HG02571 (cell line): ENCODE measurements at regions not wholly inside any gene's neighbourhood (a gene's known extent, or its start where the extent isn't known, plus 50 kb on each side); places are given as distances from the start of the nearest gene placed in this dataset.

Experiments
- ATAC-seq: cut with Tn5 transposase; IDR thresholded peaks from one replicate; pipeline ENCODE4 v1.9.1; 2021; ENCODE audit warnings: mild to moderate bottlenecking, moderate library complexity; ENCODE audit not compliant: unreplicated experiment

DNA sequence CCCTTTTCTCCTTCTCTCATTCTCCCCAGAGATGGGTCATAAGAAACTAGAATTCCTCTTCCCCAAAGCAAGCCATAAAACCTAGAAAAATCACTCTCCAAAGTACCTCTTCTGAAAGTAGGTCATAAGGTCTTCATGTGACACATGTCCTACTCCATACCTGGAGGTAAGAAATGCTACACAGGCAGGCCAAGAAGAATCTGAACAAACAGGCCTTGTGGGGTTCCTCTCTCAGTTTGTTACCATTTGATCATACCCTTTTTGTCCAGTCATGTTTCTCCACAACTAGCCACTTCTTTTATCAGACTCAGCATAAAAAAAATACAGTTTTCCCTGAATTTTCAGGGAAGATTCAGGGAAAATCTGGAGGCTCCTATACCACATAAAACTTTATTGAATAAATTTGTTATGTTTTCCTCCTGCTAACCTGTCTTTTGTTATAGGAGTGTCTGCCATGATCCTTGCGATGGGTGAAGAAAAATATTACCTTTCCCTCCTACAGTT, 134.4 kb upstream of the LMO4 start:
- ATAC-seq, result no peak

DNA sequence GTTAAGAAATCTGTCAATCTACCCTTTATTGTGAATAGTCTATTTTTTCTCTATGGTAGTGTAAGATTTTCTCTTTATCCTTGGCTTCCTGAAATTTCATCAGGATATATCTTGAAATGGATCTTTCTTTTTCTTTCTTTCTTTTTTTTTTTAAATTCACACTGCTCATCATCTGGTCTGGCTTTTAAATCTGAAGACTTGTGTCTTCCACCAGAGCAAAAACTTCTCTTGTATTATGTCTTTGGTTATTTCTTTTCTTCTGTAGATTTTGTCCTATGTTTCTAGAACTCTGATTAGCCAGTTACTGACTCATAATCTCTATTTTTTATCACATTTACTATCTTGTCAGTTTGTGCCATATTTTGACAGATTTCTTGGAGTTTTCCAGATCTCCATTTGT, 133.8 kb upstream of the LMO4 start:
- no peak for ATAC-seq

DNA sequence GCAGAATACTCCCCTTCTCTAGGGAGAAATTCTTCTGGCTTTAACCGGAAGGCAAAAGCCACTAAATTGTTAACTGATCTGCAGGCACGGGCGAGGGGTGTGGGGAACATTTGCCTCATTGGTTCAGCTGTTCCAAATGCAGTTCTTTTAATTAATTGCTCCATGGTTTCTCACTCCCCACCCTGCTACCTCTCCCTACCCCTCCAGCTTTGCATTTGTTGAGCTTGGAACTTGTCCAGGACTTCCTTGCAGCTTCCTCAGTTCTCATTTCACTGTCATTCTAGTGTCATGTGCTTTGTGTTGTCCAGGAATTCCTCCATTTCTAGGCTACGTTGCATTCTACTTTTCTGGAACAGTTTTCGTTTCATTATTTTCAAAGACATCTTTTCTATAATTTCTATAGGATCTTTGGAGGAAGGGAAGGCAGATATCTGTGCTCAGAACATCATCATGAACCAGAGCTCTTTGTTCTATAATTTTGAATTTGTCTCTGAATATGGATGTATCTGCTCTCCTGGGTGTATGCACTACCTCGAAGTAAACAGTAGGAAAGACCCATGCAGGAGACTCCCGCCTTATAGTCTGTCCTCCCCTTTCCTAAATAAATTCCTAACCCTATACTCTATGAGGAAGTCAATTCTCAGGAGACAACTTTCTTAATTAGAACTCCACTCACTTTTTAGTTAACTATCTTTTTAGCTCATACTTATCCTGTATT, 132.4 kb upstream of the LMO4 start:
- no peak for ATAC-seq

DNA sequence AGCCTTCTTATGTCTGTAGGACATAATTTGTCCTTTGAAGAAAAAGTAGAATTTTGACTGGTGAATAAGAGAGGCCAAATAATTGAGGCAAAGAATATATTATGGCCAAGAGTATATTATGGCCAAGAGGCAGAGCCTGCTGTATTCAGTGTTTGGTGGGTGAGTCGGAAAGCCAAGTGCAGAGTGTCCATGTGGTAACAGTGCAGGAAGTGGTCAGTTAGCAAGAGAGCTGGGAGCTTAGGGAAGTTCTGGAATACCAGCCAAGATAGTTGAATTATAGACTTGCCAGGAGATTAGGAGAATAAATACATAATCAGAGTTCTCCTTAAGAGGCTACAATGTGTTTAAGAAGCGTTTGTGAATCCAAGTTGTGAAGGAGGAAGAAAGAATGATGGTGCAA, 131.5 kb upstream of the LMO4 start:
- ATAC-seq, result no peak

DNA sequence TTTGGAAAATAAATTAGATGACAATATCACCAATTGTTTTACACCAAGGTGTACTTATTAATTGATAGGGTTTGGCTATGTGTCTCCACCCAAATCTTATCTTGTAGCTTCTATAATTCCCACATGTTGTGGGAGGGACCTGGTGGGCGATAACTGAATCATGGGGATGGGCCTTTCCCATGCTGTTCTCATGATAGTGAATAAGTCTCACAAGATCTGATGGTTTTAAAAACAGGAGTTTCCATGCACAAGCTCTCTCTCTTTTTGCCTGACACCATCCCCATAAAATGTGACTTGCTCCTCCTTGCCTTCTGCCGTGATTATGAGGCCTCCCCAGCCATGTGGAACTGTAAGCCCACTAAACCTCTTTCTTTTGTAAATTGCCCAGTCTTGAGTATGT, 131.0 kb upstream of the LMO4 start:
- ATAC-seq, result no peak

DNA sequence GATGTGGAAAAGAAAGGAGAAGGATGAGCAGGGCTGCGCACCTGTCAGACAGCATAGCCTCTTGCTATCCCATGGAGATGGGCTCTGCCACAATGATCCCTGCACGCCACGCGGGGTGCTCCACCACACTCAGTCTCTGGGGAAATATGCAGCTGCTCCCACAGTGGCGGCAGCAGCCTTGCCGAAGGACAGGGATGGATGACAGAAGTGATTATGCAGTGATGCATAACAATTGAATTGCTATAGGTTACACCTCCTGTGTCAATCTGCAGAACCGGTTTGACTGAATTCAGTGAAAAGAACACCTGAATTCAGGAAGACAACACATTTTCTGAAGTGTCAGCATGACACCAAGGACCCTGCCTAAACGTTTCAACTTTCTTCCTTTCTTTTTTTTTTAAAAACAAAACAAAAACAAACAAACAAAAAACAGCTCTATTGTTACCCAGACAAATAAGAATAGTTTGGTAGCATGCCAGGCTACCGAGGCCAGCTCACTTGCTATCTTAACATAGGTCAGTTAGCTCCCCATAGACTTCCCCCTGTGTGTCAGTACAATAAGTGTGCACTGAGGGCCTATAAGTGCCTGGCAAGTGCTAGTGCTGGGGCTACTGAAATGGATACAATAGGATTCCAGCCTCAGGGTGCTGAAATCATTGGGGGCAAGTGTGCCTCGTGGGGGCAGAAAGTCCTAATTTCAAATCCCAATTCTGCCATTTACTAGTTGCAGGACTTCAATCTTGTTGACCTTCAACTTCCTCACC, 127.6 kb upstream of the LMO4 start:
- no peak for ATAC-seq

DNA sequence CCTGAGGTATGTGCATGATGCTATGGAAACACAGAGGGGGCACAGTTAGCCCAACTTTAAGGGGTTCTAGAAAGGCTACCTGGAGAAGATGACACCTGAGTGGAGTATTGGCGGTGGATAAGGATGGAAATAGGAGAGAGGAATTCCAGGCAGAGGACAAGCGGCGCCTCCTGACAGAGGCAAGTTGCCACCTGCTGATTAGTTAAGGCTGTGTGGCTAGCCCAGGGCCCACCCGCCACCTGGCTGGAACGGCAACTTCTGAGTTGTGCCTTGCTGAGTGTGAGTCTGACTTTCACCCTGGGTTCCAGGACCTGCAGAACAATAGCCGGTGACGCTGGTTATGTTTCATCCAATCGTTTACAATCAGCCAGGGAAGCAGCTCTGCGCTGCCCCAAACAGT, 126.9 kb upstream of the LMO4 start:
- no peak for ATAC-seq

DNA sequence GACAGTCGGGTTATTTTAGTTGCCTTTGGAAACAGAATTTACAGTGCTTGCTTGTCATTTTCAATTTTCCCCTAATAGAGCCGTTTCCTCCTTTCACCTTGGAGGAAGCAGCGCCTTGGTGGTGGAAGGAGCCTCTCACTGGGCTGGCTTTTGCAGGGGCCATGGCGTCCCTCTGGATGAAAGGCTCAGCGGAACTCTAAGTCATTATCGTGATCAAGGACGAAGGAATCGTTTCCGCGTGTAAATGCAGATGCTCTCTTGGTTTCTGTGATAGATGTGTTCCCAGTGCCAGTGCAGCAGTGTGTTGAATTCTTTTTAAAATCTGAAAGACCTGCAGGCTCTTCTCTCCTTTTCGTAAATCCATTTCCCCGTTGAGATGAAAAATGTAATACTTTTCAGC, 126.2 kb upstream of the LMO4 start:
- no peak for ATAC-seq

DNA sequence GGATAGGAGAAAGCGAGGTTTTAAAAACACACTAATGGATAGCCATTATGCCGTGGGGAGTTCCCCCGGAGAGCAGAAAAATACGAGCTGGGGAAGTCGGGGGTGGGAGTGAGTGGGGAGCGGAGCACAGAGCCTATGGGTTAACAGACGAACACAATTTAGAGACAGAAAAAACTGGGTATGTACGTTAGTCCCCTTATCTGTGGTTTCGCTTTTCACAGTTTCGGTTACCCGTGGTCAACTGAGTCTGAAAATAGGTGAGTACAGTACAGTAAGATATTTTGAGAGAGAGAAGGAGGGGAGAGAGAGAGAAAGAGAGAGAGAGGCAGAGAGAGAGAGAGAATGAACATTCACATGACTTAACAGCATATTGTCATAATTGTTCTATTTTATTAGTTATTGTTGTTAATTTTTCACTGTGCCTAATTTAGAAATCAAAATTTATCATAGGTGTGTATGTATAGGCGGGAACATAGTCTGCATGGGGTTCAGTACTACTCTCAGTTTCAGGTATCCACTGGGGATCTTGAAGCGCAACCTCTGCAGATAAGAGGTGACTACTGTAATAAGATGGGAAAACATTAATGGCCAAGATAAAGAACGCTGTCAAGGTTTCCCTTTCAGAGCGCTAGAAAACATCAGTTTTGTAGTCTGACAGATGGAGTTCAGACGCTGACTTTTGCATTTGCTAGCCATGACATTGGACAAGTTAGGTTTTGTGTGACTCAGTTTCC, 125.6 kb upstream of the LMO4 start:
- ATAC-seq, result peak; percentile 90

DNA sequence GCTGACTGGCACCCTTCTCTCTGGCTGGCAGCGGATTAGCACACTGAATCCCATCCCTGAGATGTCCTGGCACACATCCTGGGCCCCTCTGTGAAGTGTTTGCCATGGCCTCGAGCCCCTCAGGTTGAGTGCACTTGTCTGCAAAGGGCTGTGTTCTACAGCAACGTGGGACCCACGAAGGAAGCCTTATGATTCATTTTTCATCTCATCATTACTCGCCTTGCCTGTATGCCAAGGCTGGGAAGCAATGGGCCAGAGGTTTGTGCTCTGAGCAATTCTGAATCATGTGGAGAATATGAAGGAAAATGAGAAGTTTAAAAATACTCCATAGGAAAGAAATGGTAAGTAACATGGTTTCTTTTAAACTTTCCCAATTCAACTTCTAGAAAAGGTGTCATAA, 124.8 kb upstream of the LMO4 start:
- no peak for ATAC-seq

DNA sequence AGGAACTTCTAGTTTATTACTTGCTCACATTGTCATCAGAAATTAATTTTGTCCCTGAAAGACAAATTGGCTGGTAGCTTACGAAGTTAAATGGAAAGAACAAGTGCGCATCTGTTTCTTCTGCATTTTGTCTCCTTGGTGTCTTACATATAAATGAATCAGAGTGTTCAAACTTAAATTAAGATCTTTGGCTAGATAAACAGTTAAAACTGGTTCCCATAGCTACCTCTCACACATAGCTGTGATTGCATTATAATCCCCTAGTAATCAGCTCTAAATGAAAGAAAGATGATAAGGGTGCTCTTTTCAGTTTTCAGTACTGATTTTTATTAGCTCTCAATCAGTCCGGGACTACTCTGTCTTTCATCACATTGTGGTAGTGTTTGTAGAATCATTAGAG, 124.2 kb upstream of the LMO4 start:
- no peak for ATAC-seq

DNA sequence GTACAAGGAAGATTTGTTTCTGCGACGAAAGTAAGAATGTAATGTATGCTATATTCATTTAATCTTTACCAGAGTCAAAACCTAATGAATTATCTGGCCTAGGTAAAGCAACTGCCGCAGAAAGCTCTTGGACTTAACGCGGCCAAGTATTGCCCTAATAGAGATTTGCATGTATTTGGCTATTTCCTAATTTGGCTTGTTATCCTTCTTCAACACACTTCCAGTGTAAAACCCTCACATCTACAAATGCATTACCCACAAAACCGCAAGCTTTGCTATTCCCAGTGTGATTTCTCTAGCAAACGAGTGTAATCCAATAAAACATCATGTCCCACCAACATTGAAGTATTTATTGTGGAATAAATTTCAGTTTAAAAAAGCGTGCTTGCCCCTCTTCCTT, 123.8 kb upstream of the LMO4 start:
- ATAC-seq, result no peak

DNA sequence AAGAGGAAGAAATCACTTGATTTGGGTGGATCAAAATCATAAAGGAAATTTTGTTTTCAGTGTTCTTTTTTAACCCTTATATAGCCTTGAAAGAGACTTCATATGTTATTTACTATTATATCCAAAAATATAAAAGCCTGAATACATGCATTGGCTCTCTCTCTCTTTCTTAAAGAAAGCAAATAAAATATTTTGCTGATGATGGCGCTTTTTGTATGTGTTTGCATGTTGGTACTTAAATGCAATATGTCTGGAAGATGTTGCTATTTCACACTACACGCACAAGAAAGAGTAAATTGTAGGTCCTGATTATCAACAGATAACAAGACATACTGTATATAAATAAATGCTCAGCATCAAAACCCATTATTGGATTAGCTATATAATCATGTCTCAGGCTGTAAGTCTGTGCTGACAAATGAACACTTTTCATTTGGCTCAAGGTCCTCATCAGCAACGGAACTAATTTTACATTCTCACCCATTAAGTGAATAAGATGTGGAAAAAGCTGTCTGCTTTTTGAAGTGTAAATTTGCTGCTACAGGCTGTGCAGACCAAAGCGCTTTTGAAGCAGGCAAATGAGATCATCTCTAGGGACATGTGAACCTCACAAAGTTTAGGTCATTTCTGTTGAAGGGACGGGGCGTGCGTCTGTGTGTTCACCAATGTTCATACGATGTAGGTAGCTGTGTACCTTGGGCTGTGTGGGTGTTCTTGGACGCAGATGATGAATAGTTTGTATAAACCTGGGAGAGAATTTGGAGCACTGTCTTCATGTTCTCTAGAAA, 122.4 kb upstream of the LMO4 start:
- no peak for ATAC-seq

DNA sequence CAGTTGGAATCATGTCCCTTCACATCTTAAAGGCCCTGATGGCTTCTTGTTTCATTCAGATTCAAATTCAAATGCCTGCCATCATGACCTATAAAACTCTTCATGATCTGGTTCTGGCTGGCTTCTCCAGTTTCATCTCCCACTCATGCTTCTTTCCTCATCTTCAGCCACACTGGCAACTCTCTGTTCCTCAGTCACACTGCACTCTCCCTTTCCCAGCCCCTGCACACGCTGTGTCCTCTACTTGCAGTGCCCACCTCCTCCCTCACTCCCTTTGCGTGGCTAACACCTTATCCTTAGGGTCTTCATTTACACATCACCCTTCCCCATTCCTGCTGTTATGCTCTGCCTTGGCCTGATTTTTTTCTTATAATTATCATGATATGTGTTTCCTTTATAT, 120.6 kb upstream of the LMO4 start:
- ATAC-seq, result no peak

DNA sequence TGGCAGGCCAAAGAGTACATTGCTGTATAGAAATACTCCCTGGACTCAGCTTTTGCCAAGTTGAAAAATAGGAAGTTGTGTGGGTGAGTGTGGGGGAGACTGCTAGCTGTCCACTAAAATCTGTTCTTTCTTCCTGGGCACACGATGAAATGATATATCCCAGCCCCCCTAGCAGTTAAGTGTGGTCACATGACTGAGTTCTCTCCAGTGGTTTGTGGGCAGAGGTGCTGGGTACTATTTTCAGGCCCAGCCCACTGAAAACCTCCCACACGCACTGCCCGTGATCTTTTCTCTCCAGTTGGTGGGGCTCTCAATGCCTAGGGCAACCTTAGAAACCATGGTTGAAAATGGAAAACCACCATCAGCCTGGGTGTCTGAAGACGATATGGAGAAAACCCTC, 119.7 kb upstream of the LMO4 start:
- ATAC-seq, result no peak

DNA sequence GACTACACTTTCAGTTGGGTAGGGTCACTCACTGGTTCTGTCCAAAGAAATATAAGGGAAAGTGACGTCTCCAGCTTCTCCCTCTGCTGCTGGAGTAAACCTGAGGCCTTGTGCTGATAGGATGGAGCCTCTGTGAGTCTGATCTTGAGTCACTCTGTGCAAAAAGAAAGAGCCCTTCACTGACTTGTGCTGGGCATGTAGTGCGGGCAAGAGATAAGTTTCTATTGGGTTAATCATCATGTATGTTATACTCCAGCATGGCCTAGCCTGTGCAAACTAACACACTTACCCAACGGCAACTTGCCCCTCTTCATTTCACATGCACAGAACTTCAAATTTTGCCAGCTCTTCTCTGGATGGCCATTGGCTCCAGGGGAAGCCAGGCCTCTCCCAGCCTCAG, 118.5 kb upstream of the LMO4 start:
- no peak for ATAC-seq

DNA sequence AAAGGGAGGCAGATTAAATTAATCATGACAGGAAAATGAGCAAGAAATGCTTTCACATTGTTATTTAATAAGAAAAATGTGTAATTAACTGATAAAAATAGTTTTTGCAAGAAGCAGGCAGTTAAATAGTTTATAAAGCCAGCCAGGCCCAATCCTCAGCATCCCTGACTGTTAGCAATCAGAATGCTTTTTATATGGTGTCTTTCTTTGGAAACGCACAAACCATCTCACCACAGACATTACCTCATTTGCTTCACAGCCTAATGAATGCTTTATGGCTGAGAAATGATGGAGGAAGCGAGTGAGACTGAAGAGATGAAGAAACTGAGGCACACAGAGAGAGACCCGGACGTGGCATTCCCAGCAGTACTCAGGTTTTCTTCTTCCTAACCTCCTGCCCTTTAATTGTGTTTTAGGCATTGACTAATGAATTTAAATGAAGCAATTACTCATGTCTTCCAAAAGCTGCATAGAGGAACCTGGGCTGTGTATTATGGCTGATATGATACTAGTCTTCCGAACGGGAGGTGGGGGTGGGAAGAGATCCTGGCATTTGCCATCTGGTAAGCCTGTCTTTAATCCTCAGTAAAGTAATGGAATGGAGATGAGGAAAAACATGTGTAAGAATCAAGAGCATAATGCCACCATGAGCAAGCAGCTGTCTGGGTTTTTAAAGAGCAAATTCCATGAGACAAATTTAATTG, 116.1 kb upstream of the LMO4 start:
- ATAC-seq, result no peak

DNA sequence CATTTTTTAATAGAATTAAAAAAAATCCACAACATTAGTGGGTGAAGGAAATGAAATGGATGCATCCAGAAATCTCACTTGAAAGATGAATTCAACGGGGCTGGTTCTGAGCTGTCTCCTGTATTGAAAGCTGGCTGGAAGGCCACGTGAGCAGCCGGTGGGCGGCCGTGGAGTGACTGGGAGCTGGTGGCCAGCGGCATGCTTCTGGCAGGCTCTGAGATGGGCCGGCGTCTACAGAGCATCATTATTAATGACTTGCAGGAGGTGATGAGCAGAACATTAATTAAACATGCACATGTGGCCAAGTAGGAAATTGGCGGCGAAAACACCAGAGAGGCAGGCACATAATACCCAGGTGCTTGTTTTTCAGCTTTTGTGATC, 115.6 kb upstream of the LMO4 start:
- ATAC-seq, result no peak

DNA sequence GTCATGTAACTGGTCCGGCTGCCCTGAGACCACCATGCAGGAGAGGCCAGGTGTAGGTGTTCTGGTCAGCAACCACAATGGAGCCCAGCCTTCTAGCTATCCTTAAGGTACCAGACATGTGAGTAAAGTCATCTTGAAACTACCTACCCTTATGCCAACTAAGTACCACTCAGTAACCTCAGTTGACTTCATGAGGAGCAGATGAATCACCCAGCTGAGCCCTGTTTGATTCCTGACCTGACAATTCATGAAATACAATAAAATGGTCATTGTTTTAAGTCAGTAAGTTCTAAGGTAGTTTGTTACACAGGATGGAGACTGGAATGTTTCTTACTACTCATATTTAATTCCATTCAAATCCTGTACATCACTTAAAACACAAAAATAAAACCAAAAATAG, 113.1 kb upstream of the LMO4 start:
- ATAC-seq, result no peak

DNA sequence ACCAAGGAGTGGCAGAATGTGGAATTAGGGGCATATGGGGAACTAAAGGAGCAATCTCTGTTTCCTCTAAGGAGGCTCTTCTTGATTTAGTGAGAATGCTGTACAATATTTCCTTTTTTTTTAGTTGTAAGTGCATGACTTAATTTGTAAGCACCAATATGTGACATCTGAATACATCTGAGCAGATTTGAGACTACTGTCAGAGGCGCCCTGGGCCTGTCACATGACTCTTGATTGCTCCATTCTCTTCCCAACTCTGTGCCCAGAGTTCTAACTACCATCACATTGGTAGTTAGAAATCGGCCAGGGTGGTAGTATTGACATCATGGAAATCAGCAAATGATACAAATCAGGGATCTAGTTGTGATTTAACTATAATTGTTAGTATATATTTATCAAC, 110.1 kb upstream of the LMO4 start:
- ATAC-seq, result no peak

DNA sequence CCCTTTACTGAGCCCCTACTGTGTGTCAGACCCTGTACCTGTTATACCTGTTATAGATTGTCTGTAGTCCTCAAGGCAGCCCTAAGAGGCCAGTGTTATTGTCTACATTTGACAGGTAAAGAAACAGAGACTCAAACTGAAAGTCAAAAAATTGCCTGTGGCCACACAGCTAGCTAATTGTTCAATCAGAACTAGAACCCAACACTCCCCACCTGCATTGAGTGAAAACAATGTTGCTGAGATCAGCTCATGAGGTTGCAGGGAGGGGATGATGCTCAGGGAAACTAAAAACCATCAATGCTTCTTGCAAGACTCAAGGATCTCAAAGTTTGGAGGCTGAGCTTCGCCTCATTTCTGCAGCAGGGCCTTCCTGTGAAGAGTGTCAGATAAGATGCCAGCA, 109.5 kb upstream of the LMO4 start:
- no peak for ATAC-seq
